ENCODE measurements at regions not wholly inside any gene's neighbourhood (a gene's known extent, or its start where the extent isn't known, plus 50 kb on each side); places are given as distances from the start of the nearest gene placed in this dataset.

DNA sequence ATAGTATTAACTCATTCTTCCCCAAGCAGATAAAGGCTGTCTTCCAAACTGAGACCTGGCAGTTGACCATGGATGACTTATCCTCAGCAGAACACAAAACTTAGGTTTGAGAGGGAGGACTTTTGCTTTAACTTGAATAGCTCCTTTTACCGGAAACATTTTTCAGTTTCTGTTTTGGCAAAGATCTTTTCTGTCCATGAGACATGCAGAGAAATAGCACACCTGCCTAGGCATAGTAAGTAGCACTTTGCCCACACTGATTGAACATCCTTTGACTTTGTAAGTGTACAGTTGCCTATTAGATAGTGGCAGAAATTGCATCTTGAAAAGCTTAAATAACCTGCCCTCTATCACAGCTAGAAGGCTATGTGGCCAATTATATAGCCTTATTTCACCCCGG, 1962.5 kb downstream of the MRPL39 start:
- TF ChIP-seq EP300 (IDR thresholded peaks at IDR 0.05; ENCODE audit: borderline replicate concordance) (no peak), TCF12 (IDR thresholded peaks at IDR 0.05; ENCODE audit: low read depth) (no peak), CEBPB (IDR thresholded peaks at IDR 0.05) (no peak), YY1 (IDR thresholded peaks at IDR 0.05; ENCODE audit: low read depth) (no peak), TEAD4 (IDR thresholded peaks at IDR 0.05) (no peak)
- TF ChIP-seq, protein P1, sequence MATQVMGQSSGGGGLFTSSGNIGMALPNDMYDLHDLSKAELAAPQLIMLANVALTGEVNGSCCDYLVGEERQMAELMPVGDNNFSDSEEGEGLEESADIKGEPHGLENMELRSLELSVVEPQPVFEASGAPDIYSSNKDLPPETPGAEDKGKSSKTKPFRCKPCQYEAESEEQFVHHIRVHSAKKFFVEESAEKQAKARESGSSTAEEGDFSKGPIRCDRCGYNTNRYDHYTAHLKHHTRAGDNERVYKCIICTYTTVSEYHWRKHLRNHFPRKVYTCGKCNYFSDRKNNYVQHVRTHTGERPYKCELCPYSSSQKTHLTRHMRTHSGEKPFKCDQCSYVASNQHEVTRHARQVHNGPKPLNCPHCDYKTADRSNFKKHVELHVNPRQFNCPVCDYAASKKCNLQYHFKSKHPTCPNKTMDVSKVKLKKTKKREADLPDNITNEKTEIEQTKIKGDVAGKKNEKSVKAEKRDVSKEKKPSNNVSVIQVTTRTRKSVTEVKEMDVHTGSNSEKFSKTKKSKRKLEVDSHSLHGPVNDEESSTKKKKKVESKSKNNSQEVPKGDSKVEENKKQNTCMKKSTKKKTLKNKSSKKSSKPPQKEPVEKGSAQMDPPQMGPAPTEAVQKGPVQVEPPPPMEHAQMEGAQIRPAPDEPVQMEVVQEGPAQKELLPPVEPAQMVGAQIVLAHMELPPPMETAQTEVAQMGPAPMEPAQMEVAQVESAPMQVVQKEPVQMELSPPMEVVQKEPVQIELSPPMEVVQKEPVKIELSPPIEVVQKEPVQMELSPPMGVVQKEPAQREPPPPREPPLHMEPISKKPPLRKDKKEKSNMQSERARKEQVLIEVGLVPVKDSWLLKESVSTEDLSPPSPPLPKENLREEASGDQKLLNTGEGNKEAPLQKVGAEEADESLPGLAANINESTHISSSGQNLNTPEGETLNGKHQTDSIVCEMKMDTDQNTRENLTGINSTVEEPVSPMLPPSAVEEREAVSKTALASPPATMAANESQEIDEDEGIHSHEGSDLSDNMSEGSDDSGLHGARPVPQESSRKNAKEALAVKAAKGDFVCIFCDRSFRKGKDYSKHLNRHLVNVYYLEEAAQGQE (IDR thresholded peaks at IDR 0.05; ENCODE audit: low read depth): no peak
- TF ChIP-seq, protein P2, sequence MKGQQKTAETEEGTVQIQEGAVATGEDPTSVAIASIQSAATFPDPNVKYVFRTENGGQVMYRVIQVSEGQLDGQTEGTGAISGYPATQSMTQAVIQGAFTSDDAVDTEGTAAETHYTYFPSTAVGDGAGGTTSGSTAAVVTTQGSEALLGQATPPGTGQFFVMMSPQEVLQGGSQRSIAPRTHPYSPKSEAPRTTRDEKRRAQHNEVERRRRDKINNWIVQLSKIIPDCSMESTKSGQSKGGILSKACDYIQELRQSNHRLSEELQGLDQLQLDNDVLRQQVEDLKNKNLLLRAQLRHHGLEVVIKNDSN (IDR thresholded peaks at IDR 0.05): no peak
- TF ChIP-seq, protein P3, sequence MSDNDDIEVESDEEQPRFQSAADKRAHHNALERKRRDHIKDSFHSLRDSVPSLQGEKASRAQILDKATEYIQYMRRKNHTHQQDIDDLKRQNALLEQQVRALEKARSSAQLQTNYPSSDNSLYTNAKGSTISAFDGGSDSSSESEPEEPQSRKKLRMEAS (IDR thresholded peaks at IDR 0.05): no peak

DNA sequence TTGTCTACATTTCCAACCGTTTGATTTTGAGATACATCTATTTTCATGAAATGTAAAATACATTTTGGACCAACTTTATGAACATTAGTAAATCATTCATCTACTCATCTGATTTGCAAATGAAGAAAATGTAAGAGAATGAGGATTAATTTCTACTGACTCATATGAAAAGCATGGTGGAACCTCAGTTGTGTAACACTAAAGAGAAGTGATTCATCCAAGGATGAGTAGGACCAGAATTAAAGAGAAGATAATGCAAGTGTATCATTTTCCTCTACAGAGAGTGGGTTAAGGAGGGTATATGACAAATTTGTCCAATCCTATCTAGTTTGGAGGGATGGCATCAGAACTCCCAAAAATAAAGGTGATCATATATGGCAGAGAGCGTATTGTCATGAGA, 1967.6 kb downstream of the MRPL39 start:
- TF ChIP-seq, protein P2 (IDR thresholded peaks at IDR 0.05): no peak
- no peak for TF ChIP-seq RAD21 (IDR thresholded peaks at IDR 0.05; ENCODE audit: low read depth)
- no peak for TF ChIP-seq TAF1 (IDR thresholded peaks at IDR 0.05; ENCODE audit: low read depth)
- TF ChIP-seq EP300 (IDR thresholded peaks at IDR 0.05; ENCODE audit: borderline replicate concordance): no peak
- TF ChIP-seq NFIC (IDR thresholded peaks at IDR 0.05): no peak
- no peak for TF ChIP-seq FOXM1 (IDR thresholded peaks at IDR 0.05; ENCODE audit: borderline replicate concordance, low read depth)
- TF ChIP-seq EGR1 (IDR thresholded peaks at IDR 0.05): no peak
- no peak for TF ChIP-seq TEAD4 (IDR thresholded peaks at IDR 0.05)
- no peak for TF ChIP-seq CEBPB (IDR thresholded peaks at IDR 0.05)
- TF ChIP-seq TCF12 (IDR thresholded peaks at IDR 0.05; ENCODE audit: low read depth): no peak
- no peak for TF ChIP-seq ZBTB7A (IDR thresholded peaks at IDR 0.05; ENCODE audit: low read depth)

DNA sequence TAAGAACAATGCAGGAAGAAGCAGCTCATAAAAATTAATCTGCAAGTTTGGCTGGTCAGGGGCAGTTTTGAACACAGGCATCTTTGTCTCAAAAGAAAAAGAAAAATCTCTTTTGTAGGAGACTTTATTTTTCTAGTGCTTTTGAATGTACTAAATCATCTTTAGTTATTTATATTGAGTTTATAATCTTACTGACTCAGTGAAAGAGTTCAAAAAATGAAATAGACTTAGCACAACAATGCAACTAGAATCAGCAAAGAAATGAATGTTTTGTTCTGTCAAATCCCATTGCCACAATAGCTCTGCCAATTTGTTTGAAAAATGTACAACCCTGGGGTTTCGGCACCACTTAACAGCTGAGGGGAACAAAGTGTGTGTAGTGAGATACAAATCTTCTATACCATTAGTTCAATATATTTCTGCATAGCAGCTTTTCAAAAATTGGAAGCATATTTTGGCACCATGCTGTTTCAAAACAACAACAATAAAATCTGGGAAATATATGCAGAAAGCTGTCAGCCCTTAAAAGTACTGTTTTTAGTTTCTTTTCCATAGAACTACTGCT, 1969.1 kb downstream of the MRPL39 start:
- TF ChIP-seq CEBPB (IDR thresholded peaks at IDR 0.05) (no peak), YY1 (IDR thresholded peaks at IDR 0.05; ENCODE audit: low read depth) (no peak), RAD21 (IDR thresholded peaks at IDR 0.05; ENCODE audit: low read depth) (no peak), EP300 (IDR thresholded peaks at IDR 0.05; ENCODE audit: borderline replicate concordance) (no peak), CREB1 (IDR thresholded peaks at IDR 0.05; ENCODE audit: low read depth) (no peak), NFIC (IDR thresholded peaks at IDR 0.05) (no peak), EGR1 (IDR thresholded peaks at IDR 0.05) (no peak)
- TF ChIP-seq, protein P1 (IDR thresholded peaks at IDR 0.05; ENCODE audit: low read depth): no peak
- TF ChIP-seq, protein P3 (IDR thresholded peaks at IDR 0.05): no peak

DNA sequence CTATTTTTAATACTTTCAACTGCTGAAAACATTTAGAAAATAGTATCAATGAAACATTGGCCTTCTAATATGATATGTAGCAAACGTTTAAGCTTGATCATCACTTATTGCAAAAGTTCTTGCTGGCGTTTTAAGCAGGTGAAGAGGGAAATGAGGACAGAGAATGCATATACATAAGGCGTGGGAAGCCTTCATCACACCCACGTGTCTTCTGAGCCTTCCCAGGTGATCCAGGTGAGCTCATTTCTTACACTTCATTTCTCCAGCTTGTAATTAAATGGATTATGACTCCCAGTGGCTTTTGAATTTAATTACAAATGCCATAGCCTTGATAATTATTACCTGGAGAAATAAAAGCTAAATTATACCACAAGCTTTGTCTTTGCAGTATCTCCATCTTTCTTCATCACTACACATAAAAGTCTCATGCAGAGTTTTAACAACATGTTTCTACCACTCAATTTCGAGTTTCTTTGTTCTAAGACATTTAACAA, 1973.8 kb downstream of the MRPL39 start:
- TF ChIP-seq TEAD4 (IDR thresholded peaks at IDR 0.05) (no peak), EP300 (IDR thresholded peaks at IDR 0.05; ENCODE audit: borderline replicate concordance) (no peak), RAD21 (IDR thresholded peaks at IDR 0.05; ENCODE audit: low read depth) (no peak), CEBPB (IDR thresholded peaks at IDR 0.05) (no peak), TCF12 (IDR thresholded peaks at IDR 0.05; ENCODE audit: low read depth) (no peak), NFIC (IDR thresholded peaks at IDR 0.05) (no peak)

DNA sequence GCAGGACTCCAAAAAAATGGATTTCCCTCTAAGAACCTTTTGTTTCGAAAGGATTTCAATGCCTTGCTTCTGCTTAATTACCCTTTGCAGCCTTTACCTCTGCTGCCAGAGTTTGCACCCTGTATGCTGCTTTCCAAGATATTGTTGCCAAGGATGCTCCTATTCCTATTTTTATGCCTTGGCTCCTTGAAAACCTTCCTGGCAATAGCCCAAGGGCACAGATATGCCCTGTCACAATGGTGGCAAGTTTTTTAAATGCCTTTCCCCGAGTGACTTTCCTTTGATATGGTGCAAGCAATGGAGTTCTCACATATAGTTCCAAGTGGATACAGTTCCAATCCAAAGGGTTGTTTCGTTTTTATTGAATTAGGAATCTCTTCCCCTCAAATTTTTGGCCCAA, 1983.0 kb downstream of the MRPL39 start:
- TF ChIP-seq RAD21 (IDR thresholded peaks at IDR 0.05; ENCODE audit: low read depth) (no peak), EP300 (IDR thresholded peaks at IDR 0.05; ENCODE audit: borderline replicate concordance) (no peak), FOXM1 (IDR thresholded peaks at IDR 0.05; ENCODE audit: borderline replicate concordance, low read depth) (no peak)
- TF ChIP-seq, protein P3 (IDR thresholded peaks at IDR 0.05): no peak

DNA sequence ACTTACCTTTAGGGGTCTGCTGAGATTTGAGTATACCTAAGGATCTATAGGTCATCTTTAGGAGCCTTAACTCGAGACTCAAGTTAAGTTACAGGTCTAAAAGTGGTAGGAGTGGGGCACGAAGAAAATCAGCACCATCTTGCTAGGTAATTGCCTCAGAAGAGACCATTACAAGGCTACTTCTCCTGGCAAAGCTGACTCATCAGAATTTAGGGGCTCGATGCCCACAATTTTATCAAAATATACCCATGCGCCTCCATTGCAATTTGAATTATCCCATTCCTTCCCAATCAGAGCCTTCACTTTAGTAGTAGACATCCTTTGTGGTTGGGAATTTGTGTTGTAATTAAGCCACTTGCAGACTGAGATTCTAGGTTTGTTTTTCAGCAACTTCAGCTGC, 1994.3 kb downstream of the MRPL39 start:
- TF ChIP-seq CREB1 (IDR thresholded peaks at IDR 0.05; ENCODE audit: low read depth): no peak
- TF ChIP-seq CEBPB (IDR thresholded peaks at IDR 0.05): no peak
- no peak for TF ChIP-seq FOXM1 (IDR thresholded peaks at IDR 0.05; ENCODE audit: borderline replicate concordance, low read depth)
- TF ChIP-seq NFIC (IDR thresholded peaks at IDR 0.05): no peak
- TF ChIP-seq, protein P2 (IDR thresholded peaks at IDR 0.05): no peak
- TF ChIP-seq EGR1 (IDR thresholded peaks at IDR 0.05): no peak
- no peak for TF ChIP-seq ZBTB7A (IDR thresholded peaks at IDR 0.05; ENCODE audit: low read depth)
